Effector memory CD4-positive, alpha-beta T cell (primary cell): ENCODE measurements at regions not wholly inside any gene's neighbourhood (a gene's known extent, or its start where the extent isn't known, plus 50 kb on each side); places are given as distances from the start of the nearest gene placed in this dataset.
"Not testable (repeated sequence)": the region's sequence is repeated elsewhere in the genome, so short reads cannot be mapped to it uniquely, and the experiment has no call there.

ENCODE experiments used
- DNase-seq, 3 donors: peaks; one replicate each; pipeline ENCODE4 v3.0.0-alpha.2; 2020
- H3K27ac ChIP-seq: 2 replicates; pipeline ENCODE4 v1.7.0; 2013; ENCODE audit warnings: mild to moderate bottlenecking, low read length, moderate library complexity; ENCODE audit not compliant: insufficient read depth, poor library complexity, severe bottlenecking
- H3K27me3 ChIP-seq: replicated peaks from 2 replicates; pipeline ENCODE4 v1.7.0; 2013; ENCODE audit warnings: mild to moderate bottlenecking, low read length; ENCODE audit not compliant: insufficient read depth, control insufficient read depth, poor library complexity, severe bottlenecking
- H3K36me3 ChIP-seq: 2 replicates; pipeline ENCODE4 v1.7.0; 2013; ENCODE audit warnings: mild to moderate bottlenecking, low read length, moderate library complexity; ENCODE audit not compliant: control insufficient read depth, insufficient read depth
- H3K4me1 ChIP-seq: 2 replicates; pipeline ENCODE4 v1.7.0; 2013; ENCODE audit warnings: low read length, mild to moderate bottlenecking; ENCODE audit not compliant: control insufficient read depth, insufficient read depth, poor library complexity, severe bottlenecking
- H3K4me3 ChIP-seq: 2 replicates; pipeline ENCODE4 v1.7.0; 2013; ENCODE audit warnings: low read length, low read depth, mild to moderate bottlenecking; ENCODE audit not compliant: insufficient read depth, poor library complexity, severe bottlenecking
- H3K9me3 ChIP-seq: 2 replicates; pipeline ENCODE4 v1.7.0; 2013; ENCODE audit warnings: mild to moderate bottlenecking, low read length, moderate library complexity; ENCODE audit not compliant: control insufficient read depth

GRCh38 chr12:61574339-61574738 is 685.9 kb upstream of the USP15 start:
- Histone ChIP-seq H3K9me3 (no peaks in the 10 kb centered on the region), H3K4me1 (no peaks in the 10 kb centered on the region), H3K36me3 (no peaks in the 10 kb centered on the region), H3K27me3 (no peaks in the 10 kb centered on the region), H3K4me3 (no peak overlapping the region), H3K27ac (no peak overlapping the region)
- DNase-seq, result no peak

GRCh38 chr12:61584943-61585342 is 675.3 kb upstream of the USP15 start:
- Histone ChIP-seq H3K36me3 (no peaks in the 10 kb centered on the region), H3K4me3 (no peak overlapping the region), H3K9me3 (no peaks in the 10 kb centered on the region), H3K4me1 (no peaks in the 10 kb centered on the region), H3K27ac (no peak overlapping the region), H3K27me3 (no peaks in the 10 kb centered on the region)
- DNase-seq, result no peak

- not testable (repeated sequence) for H3K27ac ChIP-seq, H3K9me3 ChIP-seq, H3K4me3 ChIP-seq, H3K36me3 ChIP-seq, H3K27me3 ChIP-seq, H3K4me1 ChIP-seq, DNase-seq
These were observed 669.3 kb upstream of the USP15 start for GRCh38 chr12:61590864-61591263.

- H3K4me1 ChIP-seq, result no peaks in the 10 kb centered on the region
- H3K36me3 ChIP-seq, result no peaks in the 10 kb centered on the region
- no peak for DNase-seq
- H3K27me3 ChIP-seq, result no peaks in the 10 kb centered on the region
- no peak overlapping the region for H3K27ac ChIP-seq
- H3K9me3 ChIP-seq, result no peaks in the 10 kb centered on the region
- no peak overlapping the region for H3K4me3 ChIP-seq
These were observed 650.1 kb upstream of the USP15 start for GRCh38 chr12:61610143-61610542.

GRCh38 chr12:61629702-61630101 is 630.5 kb upstream of the USP15 start:
- Histone ChIP-seq H3K4me1 (no peaks in the 10 kb centered on the region), H3K9me3 (no peaks in the 10 kb centered on the region), H3K4me3 (no peak overlapping the region), H3K27ac (no peak overlapping the region), H3K36me3 (no peaks in the 10 kb centered on the region), H3K27me3 (no peaks in the 10 kb centered on the region)
- no peak for DNase-seq

- H3K27ac ChIP-seq, result no peak overlapping the region
- no peaks in the 10 kb centered on the region for H3K9me3 ChIP-seq
- no peaks in the 10 kb centered on the region for H3K27me3 ChIP-seq
- no peaks in the 10 kb centered on the region for H3K4me1 ChIP-seq
- H3K4me3 ChIP-seq, result no peak overlapping the region
- H3K36me3 ChIP-seq, result no peaks in the 10 kb centered on the region
- DNase-seq, result no peak
These were observed 613.6 kb upstream of the USP15 start for GRCh38 chr12:61646639-61647038.

- H3K36me3 ChIP-seq, result no peaks in the 10 kb centered on the region
- no peak overlapping the region for H3K27ac ChIP-seq
- no peak overlapping the region for H3K4me3 ChIP-seq
- no peaks in the 10 kb centered on the region for H3K9me3 ChIP-seq
- H3K4me1 ChIP-seq, result no peaks in the 10 kb centered on the region
- DNase-seq, result no peak
- H3K27me3 ChIP-seq, result no peaks in the 10 kb centered on the region
These were observed 612.6 kb upstream of the USP15 start for GRCh38 chr12:61647566-61647965.

- Histone ChIP-seq H3K27ac (no peak overlapping the region), H3K4me1 (no peaks in the 10 kb centered on the region), H3K36me3 (no peaks in the 10 kb centered on the region), H3K4me3 (no peak overlapping the region), H3K9me3 (no peaks in the 10 kb centered on the region), H3K27me3 (no peaks in the 10 kb centered on the region)
- DNase-seq, result no peak
These were observed 607.9 kb upstream of the USP15 start for GRCh38 chr12:61652265-61652664.

GRCh38 chr12:61654698-61655097 is 605.5 kb upstream of the USP15 start:
- Histone ChIP-seq H3K9me3 (no peaks in the 10 kb centered on the region), H3K36me3 (no peaks in the 10 kb centered on the region), H3K4me3 (no peak overlapping the region), H3K4me1 (no peaks in the 10 kb centered on the region), H3K27ac (no peak overlapping the region), H3K27me3 (no peaks in the 10 kb centered on the region)
- DNase-seq, result no peak

- Histone ChIP-seq H3K9me3 (no peaks in the 10 kb centered on the region), H3K4me1 (no peaks in the 10 kb centered on the region), H3K27ac (no peak overlapping the region), H3K4me3 (no peak overlapping the region), H3K36me3 (no peaks in the 10 kb centered on the region), H3K27me3 (no peaks in the 10 kb centered on the region)
- DNase-seq, result no peak
These were observed 605.0 kb upstream of the USP15 start for GRCh38 chr12:61655241-61655640.

- Histone ChIP-seq H3K4me3 (no peak overlapping the region), H3K4me1 (no peaks in the 10 kb centered on the region), H3K27ac (no peak overlapping the region), H3K9me3 (peaks cover 7% of the 10 kb centered on the region), H3K27me3 (no peaks in the 10 kb centered on the region), H3K36me3 (no peaks in the 10 kb centered on the region)
- DNase-seq, result no peak
These were observed 592.5 kb upstream of the USP15 start for GRCh38 chr12:61667676-61668075.
